DOHH2 (cell line): ENCODE measurements at regions not wholly inside any gene's neighbourhood (a gene's known extent, or its start where the extent isn't known, plus 50 kb on each side); places are given as distances from the start of the nearest gene placed in this dataset.
"Not testable (repeated sequence)": the region's sequence is repeated elsewhere in the genome, so short reads cannot be mapped to it uniquely, and the experiment has no call there.

Experiments used
- H3F3A ChIP-seq: fragments of 200-600 bp; sonication (generic), shearing (Covaris generic); 2 replicates; pipeline ENCODE4 v1.6.0; 2016; ENCODE audit warnings: antibody characterized with exemption, mild to moderate bottlenecking; ENCODE audit not compliant: control insufficient read depth, insufficient read depth
- H3K27ac ChIP-seq: fragments of 200-600 bp; sonication (generic); 2 replicates; pipeline ENCODE4 v1.5.1; 2014; ENCODE audit warnings: low read depth, mild to moderate bottlenecking, low read length, moderate library complexity
- H3K27me3 ChIP-seq: fragments of 200-600 bp; sonication (generic); 2 replicates; pipeline ENCODE4 v1.6.1; 2014; ENCODE audit warnings: mild to moderate bottlenecking, low read length, mixed read lengths; ENCODE audit not compliant: control insufficient read depth
- H3K36me3 ChIP-seq: fragments of 200-600 bp; sonication (generic); 2 replicates; pipeline ENCODE4 v1.6.1; 2014; ENCODE audit warnings: mild to moderate bottlenecking, low read length, moderate library complexity, mixed read lengths; ENCODE audit not compliant: control insufficient read depth
- H3K4me1 ChIP-seq: fragments of 200-600 bp; sonication (generic); 2 replicates; pipeline ENCODE4 v1.6.1; 2014; ENCODE audit warnings: mild to moderate bottlenecking, low read length, mixed read lengths; ENCODE audit not compliant: control insufficient read depth
- H3K4me2 ChIP-seq: fragments of 200-600 bp; sonication (generic); 2 replicates; pipeline ENCODE4 v1.6.0; 2014; ENCODE audit warnings: mild to moderate bottlenecking, low read length, moderate library complexity
- H3K4me3 ChIP-seq: fragments of 200-600 bp; sonication (generic); 2 replicates; pipeline ENCODE4 v1.5.1; 2014; ENCODE audit warnings: mild to moderate bottlenecking, low read length, mixed read lengths
- H3K79me2 ChIP-seq: fragments of 200-600 bp; sonication (generic); 2 replicates; pipeline ENCODE4 v1.6.1; 2014; ENCODE audit warnings: mild to moderate bottlenecking, low read length, mixed read lengths; ENCODE audit not compliant: control insufficient read depth
- H3K9me2 ChIP-seq: fragments of 200-600 bp; sonication (generic); replicated peaks from 2 replicates; pipeline ENCODE4 v1.6.1; 2014; ENCODE audit warnings: mild to moderate bottlenecking, low read length, mixed read lengths; ENCODE audit not compliant: control insufficient read depth
- H3K9me3 ChIP-seq: fragments of 200-600 bp; sonication (generic); 2 replicates; pipeline ENCODE4 v1.6.1; 2014; ENCODE audit warnings: antibody characterized with exemption, low read length, mixed read lengths; ENCODE audit not compliant: control insufficient read depth, insufficient read depth
- H4K20me1 ChIP-seq: fragments of 200-600 bp; sonication (generic); 2 replicates; pipeline ENCODE4 v1.6.0; 2014; ENCODE audit warnings: low read depth, mild to moderate bottlenecking, antibody characterized with exemption, low read length, moderate library complexity; ENCODE audit not compliant: control insufficient read depth, insufficient read depth
- EZH2phosphoT487 ChIP-seq: fragments of 200-600 bp; sonication (generic); IDR thresholded peaks from 2 replicates; pipeline ENCODE4 v1.6.1; 2017; ENCODE audit warnings: borderline replicate concordance, mild to moderate bottlenecking, antibody characterized with exemption, low read length, moderate library complexity, mixed read lengths
- TF ChIP-seq, protein P1 (sequence below): fragments of 200-600 bp; sonication (generic); IDR thresholded peaks from one replicate; pipeline ENCODE4 v1.5.1; 2014; ENCODE audit warnings: antibody characterized with exemption, mild to moderate bottlenecking, low read depth, low read length; ENCODE audit not compliant: poor library complexity, severe bottlenecking

DNA sequence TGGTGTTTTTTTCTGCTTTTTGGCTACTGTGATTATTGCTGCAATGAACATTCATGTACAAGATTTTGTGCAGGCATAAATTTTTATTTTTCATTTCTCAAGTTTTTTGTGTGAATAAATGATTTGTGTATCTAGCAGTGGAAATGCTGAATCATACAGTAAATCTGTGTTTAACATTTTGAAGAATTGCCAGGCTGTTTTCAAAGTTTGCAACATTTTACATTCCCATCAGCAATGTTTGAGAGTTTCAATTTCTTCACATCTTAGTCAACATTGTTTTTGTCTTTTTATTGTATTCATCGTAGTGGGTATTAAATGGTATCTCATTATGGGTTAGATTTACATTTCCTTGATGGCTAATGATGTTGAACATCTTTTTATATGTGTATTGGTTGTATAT, 98.8 kb upstream of the RBMS1 start:
- Histone ChIP-seq H3K36me3 (no peaks in the 10 kb centered on the region), H4K20me1 (no peaks in the 10 kb centered on the region), H3K4me1 (no peaks in the 10 kb centered on the region), H3K27ac (no peak overlapping the region), H3K27me3 (no peaks in the 10 kb centered on the region), H3F3A (no peaks in the 10 kb centered on the region), H3K79me2 (no peaks in the 10 kb centered on the region), H3K9me2 (no peaks in the 10 kb centered on the region), H3K4me2 (no peak overlapping the region), H3K9me3 (no peaks in the 10 kb centered on the region), H3K4me3 (no peak overlapping the region)
- TF ChIP-seq EZH2phosphoT487, result no peak
- TF ChIP-seq, protein P1, sequence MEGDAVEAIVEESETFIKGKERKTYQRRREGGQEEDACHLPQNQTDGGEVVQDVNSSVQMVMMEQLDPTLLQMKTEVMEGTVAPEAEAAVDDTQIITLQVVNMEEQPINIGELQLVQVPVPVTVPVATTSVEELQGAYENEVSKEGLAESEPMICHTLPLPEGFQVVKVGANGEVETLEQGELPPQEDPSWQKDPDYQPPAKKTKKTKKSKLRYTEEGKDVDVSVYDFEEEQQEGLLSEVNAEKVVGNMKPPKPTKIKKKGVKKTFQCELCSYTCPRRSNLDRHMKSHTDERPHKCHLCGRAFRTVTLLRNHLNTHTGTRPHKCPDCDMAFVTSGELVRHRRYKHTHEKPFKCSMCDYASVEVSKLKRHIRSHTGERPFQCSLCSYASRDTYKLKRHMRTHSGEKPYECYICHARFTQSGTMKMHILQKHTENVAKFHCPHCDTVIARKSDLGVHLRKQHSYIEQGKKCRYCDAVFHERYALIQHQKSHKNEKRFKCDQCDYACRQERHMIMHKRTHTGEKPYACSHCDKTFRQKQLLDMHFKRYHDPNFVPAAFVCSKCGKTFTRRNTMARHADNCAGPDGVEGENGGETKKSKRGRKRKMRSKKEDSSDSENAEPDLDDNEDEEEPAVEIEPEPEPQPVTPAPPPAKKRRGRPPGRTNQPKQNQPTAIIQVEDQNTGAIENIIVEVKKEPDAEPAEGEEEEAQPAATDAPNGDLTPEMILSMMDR, result no peak

DNA sequence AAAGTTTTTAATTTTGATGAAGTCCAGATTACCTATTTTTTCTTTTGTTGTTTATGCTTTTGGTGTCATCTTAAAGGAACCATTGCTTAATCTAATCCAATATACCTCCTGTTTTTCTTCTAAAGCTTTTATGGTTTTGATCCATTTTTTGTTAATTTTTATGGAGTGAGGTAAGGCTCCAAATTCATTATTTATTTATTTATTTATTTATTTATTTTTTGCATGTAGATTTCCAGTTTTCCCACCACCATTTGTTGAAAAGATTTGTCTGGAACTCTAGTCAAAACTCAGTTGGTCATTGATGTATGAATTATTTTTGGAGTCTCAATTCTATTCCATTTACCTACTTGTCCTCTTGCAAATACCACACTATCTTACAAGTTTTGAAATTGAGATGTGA, 99.4 kb upstream of the RBMS1 start:
- H3K27me3 ChIP-seq, result no peaks in the 10 kb centered on the region
- H3K27ac ChIP-seq, result no peak overlapping the region
- H3K4me1 ChIP-seq, result no peaks in the 10 kb centered on the region
- no peaks in the 10 kb centered on the region for H3K79me2 ChIP-seq
- H3K36me3 ChIP-seq, result no peaks in the 10 kb centered on the region
- no peaks in the 10 kb centered on the region for H3K9me3 ChIP-seq
- H3F3A ChIP-seq, result no peaks in the 10 kb centered on the region
- no peak overlapping the region for H3K4me2 ChIP-seq
- no peaks in the 10 kb centered on the region for H3K9me2 ChIP-seq
- no peak overlapping the region for H3K4me3 ChIP-seq
- H4K20me1 ChIP-seq, result no peaks in the 10 kb centered on the region
- no peak for TF ChIP-seq EZH2phosphoT487
- TF ChIP-seq, protein P1, result no peak

DNA sequence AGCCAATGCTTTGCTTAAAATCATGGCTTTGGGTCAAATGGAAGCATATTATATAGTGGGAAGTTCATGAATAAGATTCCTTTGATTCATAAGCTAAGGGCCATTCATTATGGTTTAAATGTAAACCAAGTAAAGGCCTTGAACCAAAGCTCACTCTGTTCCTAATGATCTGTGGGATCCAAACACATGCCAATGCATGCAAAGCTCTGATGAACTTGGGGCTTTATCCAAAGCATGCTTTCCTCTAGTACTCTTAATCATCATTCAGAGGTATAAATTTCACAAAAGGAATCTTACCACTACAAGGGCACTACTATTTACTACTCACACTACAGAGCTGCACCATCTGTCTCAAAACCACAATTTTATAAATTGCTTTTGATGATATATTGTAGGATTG, 102.8 kb upstream of the RBMS1 start:
- H3K79me2 ChIP-seq, result no peaks in the 10 kb centered on the region
- no peak overlapping the region for H3K27ac ChIP-seq
- TF ChIP-seq, protein P1, result no peak
- TF ChIP-seq EZH2phosphoT487, result no peak
- H3K4me2 ChIP-seq, result no peak overlapping the region
- no peak overlapping the region for H3K4me3 ChIP-seq
- H3K36me3 ChIP-seq, result no peaks in the 10 kb centered on the region
- H4K20me1 ChIP-seq, result no peaks in the 10 kb centered on the region
- H3F3A ChIP-seq, result no peaks in the 10 kb centered on the region
- no peaks in the 10 kb centered on the region for H3K9me3 ChIP-seq
- no peaks in the 10 kb centered on the region for H3K9me2 ChIP-seq
- no peaks in the 10 kb centered on the region for H3K4me1 ChIP-seq
- H3K27me3 ChIP-seq, result no peaks in the 10 kb centered on the region

DNA sequence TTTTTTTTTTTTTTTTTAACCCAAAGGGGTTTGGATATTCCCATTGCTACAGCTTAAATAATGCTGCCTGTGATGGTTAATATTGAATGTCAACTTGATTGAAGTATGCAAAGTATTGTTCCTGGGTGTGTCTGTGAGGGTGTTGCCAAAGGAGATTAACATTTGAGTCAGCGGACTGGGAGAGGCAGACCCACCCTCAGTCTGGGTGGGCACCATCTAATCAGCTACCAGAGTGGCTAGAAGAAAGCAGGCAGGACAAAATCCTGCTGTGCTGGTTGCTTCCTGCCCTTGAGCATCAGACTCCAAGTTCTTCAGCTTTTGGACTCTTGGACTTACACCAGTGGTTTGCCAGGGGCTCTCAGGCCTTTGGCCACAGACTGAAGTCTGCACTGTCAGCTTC, 106.8 kb upstream of the RBMS1 start:
- not testable (repeated sequence) for H3K27me3 ChIP-seq, H3K4me2 ChIP-seq, H3F3A ChIP-seq, H3K9me2 ChIP-seq, H3K4me1 ChIP-seq, H3K79me2 ChIP-seq, H3K4me3 ChIP-seq, H3K27ac ChIP-seq, H3K9me3 ChIP-seq, H4K20me1 ChIP-seq, H3K36me3 ChIP-seq
